Fibroblast of upper back skin (primary cell): ENCODE measurements at regions not wholly inside any gene's neighbourhood (a gene's known extent, or its start where the extent isn't known, plus 50 kb on each side); places are given as distances from the start of the nearest gene placed in this dataset.
"Not testable (repeated sequence)": the region's sequence is repeated elsewhere in the genome, so short reads cannot be mapped to it uniquely, and the experiment has no call there.

Experiments used
- DNase-seq: peaks from one replicate; pipeline ENCODE4 v3.0.0-alpha.2; 2013

GRCh38 chr1:102659876-102660483, 448.3 kb downstream of the COL11A1 start:
- not testable (repeated sequence) for DNase-seq

DNA sequence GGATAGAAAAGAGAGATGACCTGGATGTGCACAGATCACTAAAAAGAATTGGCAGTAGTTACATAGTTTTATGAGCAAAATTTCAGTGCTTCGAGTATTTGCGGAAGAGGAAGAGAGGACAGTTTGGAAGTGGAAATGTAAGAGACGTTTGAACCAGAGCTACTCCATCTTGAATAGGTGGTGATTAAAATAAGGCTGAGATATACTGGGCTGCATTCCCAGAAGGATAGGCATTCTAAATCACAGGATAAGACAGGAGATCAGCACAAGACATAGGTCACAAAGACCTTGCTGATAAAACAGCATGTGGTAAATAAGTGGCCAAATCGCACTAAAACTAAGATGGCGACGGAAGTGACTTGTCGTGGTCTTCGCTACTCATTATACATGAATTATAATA, 453.3 kb downstream of the COL11A1 start:
- no peak for DNase-seq

DNA sequence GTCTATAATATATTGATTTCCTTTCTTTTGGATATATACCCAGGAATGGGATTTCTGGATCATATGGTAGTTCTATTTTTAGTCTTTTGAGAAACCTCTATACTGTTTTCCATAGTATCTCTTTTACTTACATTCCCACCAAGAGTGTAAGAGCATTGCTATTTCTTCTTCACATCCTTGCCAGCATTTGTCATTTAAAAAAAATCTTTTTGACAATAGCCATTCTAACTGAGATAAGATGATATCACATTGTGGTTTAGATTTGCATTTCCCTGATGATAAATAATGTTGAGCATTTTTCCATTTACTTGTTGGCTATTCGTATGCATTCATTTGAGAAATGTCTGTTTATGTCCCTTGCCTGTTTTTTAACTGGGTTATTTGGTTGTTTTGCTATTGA, 467.4 kb downstream of the COL11A1 start:
- DNase-seq = peak; percentile 1

DNA sequence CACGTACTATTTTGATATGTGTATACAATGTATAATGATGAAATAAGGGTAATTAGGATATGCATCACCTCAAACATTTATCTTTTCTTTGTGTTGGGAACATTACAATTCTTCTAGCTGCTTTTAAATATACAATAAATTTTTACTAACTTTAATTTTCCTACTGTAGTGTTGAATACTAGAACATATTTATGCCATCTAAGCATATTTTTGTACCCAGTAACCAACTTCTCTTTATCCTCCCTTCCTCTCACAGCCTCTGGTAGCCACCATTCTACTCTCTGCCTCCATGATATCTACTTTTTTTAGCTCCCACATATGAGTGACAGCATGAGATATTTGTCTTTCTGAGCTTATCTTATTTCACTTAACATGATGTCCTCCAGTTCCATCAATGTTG, 468.0 kb downstream of the COL11A1 start:
- no peak for DNase-seq

GRCh38 chr1:102631691-102632090, 476.6 kb downstream of the COL11A1 start:
- no peak for DNase-seq

GRCh38 chr1:102630041-102630440, 478.3 kb downstream of the COL11A1 start:
- DNase-seq = no peak

GRCh38 chr1:102628109-102628613, 480.2 kb downstream of the COL11A1 start:
- DNase-seq = no peak

DNA sequence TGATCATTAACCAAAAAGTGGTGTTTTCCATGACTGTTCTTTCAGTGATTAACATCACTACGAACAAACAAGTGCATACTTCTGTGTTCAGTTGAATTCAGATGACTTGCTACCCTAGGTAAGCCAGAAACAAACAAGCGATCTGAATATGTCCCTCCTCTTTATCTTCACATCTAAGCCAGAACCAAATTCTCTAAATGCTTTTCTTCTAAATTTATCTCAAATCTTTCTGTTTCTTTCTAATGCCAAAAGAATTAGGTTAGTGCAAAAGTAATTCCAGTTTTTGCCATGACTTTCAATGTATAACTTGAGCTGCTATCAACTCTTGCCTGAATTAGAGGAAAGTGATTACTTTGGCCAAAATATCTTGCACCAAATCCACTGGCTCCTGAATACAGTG, 481.2 kb downstream of the COL11A1 start:
- no peak for DNase-seq

- no peak for DNase-seq
Observed at GRCh38 chr1:102615896-102616295, 492.4 kb downstream of the COL11A1 start.

DNA sequence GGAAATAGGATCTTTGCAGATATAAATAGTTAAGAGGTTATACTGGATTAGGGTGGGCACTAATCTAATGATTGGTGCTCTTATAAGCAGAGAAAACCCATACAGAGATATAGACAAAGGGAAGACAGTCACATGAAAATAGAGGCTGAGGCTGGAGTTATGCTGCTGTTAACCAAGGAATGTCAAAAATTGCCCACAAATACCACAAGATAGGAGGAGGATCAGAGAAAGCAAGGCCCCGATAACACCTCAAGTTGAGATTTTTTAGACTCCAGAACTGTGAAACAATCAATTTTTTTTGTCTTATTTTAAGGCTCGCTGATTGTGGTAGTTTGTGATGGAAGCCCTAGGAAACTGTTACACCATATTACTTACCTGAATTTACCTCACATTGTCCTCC, 513.2 kb downstream of the COL11A1 start:
- DNase-seq = peak; percentile 5

- DNase-seq = peak; percentile 3
Observed at GRCh38 chr1:102593276-102593675, 515.0 kb downstream of the COL11A1 start.

GRCh38 chr1:102588536-102588935, 519.8 kb downstream of the COL11A1 start:
- no peak for DNase-seq

- no peak for DNase-seq
Observed at GRCh38 chr1:102586022-102586421, 522.3 kb downstream of the COL11A1 start.

DNA sequence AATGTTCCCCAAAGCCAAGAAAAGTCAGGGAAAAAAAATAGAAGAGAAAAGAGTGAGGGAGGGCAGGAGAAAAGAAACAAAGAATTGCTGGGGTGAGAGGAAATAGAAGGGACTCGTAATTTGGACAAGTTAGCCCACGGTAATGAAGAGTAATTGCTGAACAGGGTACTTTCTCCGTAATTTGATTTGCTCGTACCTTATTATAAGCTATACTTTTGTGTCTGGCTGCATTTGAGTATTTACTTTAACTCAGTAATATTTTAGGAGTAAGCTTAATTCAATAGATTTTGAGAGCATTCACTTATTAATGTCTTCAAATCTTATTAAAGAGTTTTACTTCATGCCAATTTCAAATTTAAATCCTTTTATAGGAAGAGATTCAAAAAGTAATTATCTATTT, 527.5 kb downstream of the COL11A1 start:
- DNase-seq = no peak

GRCh38 chr1:102578804-102579203, 529.5 kb downstream of the COL11A1 start:
- no peak for DNase-seq

- DNase-seq = no peak
Observed at GRCh38 chr1:102572637-102573036, 535.7 kb downstream of the COL11A1 start.

GRCh38 chr1:102566182-102566581, 542.1 kb downstream of the COL11A1 start:
- no peak for DNase-seq

DNA sequence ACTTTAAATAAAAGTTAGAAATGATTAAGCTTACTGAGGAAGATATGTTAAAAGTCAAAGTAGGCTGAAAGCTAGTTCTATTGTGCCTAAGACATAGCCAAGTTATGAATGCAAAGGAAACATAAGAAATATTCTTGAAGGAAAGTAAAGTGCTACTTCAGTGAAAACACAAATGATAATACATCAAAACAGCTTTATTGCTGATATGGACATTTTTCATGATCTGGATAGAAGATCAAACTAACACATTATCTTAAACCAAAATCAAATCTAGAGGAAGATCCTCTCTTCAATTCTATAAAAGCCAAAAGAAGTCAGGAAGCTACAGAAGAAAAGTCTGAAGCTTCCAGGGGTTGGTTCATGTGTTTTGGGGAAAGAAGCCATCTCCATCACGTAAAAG, 545.9 kb downstream of the COL11A1 start:
- no peak for DNase-seq

DNA sequence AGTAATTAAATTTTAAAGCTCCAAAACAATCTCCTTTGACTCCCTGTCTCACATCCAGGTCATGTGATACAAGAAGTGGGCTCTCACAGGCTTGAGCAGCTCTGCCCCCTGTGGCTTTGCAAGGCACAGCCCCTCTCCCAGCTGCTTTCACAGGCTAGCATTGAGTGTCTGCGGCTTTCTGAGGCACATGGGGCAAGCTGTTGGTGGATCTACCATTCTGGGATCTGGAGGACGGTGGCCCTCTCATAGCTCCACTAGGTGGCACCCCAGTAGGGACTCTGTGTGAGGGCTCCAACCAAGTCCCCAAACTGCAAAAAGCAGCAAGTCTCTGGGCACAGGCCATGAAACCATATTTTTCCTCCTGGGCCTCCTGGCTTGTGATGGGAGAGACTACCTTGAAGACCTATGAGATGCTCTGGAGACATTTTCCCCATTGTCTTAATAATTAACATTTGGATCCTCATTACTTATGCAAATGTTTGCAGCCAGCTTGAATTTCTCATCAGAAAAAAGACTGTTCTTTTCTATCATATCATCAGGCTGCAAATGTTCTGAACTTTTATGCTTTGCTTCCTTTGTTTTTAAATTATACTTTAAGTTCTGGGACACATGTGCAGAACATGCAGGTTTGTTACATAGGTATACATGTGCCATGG, 554.1 kb upstream of the OLFM3 start:
- peak; percentile 9 for DNase-seq

- DNase-seq = no peak
Observed at GRCh38 chr1:102546251-102546650, 549.5 kb upstream of the OLFM3 start.

DNA sequence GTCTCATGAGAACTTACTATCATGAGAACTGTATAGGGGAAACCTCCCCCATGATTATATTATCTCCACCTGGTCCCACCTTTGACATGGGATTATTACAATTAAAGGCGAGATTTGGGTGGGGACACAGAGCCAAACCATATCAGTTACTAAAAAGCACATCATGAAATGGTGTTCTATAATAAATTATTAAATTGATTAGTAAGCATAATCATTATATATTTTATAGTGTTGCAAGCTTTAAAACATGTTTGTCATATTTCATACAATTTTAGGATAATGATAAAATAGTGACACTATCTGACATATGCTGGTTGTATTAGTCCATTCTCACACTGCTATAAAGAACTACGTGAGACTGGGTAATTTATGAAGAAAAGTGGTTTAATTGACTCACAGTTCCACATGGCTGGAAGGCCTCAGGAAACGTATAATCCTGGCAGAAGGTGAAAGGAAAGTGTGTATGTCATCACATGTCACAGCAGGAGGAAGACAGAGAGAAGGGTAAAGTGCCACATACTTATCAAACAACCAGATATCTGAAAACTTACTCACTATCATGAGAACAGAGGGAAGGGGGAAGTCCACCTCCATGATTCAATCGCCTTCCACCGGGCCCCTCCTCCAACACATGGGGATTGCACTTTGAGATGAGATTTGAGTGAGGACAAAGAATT, 539.2 kb upstream of the OLFM3 start:
- no peak for DNase-seq

GRCh38 chr1:102531036-102531435, 534.3 kb upstream of the OLFM3 start:
- DNase-seq = peak; percentile 23

GRCh38 chr1:102529446-102529845, 532.7 kb upstream of the OLFM3 start:
- peak; percentile 8 for DNase-seq

- DNase-seq = no peak
Observed at GRCh38 chr1:102500758-102501157, 504.0 kb upstream of the OLFM3 start.
